GM19035 (cell line): ENCODE measurements at regions not wholly inside any gene's neighbourhood (a gene's known extent, or its start where the extent isn't known, plus 50 kb on each side); places are given as distances from the start of the nearest gene placed in this dataset.

Experiments
- ATAC-seq: cut with Tn5 transposase; IDR thresholded peaks from one replicate; pipeline ENCODE4 v1.9.1; 2021; ENCODE audit not compliant: unreplicated experiment

DNA sequence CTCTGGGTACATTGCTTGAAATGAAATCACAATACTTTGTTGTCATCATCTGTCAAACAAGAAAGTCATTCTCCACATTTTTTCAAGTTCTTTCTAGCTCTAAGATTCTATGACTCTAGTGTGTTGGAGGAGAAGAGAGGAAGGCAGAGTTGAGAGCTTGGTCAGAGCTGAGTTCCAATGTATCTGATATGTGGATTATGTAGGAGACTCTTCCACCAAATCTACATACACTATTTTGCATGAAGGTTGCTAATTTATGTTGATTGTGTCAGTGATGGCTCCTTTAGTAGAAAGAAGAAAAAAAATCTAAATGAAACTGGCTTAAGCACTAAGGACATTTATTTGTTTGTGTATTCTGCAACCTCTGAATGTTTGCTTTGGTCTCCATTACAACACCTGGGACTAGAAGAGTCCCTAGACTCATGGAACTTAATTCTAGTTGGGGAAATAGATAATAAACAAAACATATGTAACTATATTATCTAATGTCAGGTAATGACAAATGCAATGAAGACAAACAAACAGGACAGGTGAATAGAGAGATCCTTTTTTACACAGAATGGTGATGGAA lies 691.9 kb downstream of the UQCRFS1 start:
- no peak for ATAC-seq

- no peak for ATAC-seq
Observed at GRCh38 chr19:28519952-28520861, 692.7 kb downstream of the UQCRFS1 start.

- ATAC-seq = no peak
Observed at GRCh38 chr19:28519218-28519779, 693.7 kb downstream of the UQCRFS1 start.

GRCh38 chr19:28516415-28516872 lies 696.5 kb downstream of the UQCRFS1 start:
- no peak for ATAC-seq

DNA sequence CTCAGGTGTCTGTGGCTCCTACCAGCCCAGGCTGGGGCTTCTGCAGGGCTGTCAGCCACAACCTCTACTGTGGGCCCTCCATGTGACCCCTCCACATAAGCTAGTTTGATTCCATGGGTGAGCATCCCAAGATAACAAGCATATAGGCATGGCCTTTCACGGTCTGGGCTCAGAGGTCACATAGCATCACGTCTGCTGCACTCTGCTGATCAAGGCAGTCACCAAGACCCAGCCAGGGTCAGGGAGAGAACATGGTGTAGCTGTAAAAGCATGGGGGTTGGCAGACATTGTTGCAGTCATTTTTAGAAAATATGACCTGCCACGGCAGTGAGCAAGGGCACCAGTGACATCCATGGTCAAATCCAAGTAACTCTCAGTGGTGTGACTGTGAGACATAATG lies 698.8 kb downstream of the UQCRFS1 start:
- no peak for ATAC-seq

DNA sequence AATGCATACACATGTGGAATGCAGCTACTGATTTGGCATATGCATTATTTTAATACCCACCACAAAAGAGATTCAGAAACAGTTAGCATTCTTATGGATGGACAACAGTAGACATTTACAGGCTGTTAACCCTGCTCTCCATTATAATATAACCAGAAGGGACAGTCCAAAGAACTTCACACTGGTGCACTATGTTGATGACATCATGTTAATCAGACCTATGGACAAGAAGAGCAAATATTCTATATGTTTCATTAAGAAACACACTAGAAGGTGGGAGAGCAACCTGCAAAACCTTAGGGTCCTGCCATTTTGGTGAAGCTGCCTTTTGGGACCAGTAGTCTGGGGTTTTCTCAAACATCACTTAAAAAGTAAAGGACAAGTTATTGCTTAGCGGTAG lies 701.3 kb downstream of the UQCRFS1 start:
- ATAC-seq = no peak

DNA sequence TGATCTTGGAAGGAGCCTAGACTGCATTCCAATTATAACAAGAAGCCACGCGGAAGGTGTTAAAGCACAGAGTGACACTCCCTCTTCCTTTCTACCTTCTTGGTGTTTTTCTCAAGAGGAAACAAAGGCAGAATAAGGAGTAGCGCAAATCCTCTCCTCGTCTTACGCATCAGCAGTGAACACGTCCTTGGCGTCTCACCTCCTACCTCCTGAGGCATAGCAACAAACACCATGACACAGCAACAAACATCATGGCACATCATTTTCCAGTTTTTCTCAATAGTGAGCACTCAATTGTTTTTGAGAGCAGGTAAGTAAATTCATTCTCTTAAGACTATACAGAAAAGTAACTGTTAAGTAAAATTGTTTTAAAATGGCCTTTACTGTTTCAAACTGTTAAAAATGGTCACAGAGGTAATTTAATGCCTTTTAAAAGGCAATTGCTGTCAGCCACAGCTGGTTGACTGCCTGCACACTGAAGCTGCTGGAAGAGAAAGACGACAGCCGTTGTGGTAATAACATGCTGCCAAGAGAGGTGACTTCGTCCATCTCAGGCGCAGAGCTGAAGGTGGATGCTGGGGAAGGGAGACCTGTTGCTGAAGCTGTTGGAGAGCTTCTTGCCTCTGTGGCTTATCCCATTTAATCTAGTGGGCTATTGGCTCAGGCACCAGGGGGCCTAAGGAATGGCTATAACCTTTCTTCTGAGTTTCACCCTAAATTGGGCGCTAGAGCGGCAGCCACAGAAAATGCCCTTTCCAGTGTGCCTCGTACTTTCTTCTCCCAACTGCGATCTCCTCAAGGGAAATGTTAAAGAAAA lies 703.7 kb downstream of the UQCRFS1 start:
- no peak for ATAC-seq

DNA sequence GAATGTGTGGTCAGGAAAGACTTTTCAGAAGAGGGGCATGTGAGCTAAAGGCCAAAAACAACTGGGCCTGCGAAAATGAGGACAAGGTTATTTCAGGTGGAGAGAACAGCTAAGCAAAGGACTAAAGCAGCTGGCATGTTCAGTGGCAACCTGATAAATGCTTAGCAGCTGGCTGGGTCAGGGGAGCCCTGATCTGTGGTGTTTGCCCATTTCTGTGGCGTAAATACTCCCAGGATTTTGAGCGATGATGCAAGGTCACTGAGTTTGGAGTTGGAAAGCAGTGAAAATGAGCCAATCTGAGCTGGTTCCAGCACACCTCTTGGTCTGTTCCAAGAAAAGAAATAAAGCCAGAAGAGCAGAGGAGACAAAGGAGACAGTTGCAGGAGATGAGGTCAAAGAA lies 704.3 kb downstream of the UQCRFS1 start:
- no peak for ATAC-seq

DNA sequence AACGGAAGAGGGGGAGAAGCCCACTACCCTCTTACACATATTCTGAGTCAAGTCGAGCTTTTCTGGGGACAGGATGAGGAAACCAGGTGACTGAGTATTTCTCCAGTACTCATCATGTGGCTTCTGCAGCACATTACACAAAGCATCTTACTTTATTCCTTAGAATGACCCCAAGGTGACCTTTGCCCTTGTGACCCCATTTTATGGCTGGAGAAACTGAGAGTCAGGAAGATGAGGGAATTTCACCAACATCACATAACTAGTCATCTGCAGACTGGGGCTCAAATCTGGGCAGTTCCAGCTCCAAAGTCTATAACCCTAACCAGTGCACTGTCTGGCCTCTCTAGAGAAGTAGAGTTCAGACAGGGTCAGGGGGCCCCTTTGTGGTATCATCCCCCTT lies 707.0 kb downstream of the UQCRFS1 start:
- ATAC-seq = no peak

DNA sequence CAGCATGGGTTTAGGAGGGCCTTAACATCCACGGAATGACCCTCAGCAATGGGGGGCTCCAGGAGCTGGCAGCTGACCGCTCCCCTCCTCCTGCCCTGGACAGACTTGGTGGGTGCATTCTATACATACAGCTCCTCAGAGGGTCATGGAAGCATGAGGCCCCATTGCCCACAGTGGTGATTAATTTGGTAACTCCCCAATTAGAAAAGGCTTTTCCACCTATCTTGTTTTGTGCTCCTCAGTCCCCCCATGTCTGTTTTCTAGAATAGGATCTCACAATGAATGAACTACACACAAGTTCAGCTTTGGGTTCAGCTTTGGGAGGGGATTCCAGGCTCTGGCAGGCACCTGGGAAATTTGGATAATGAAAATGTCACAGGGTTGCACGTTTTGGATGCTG lies 707.8 kb downstream of the UQCRFS1 start:
- no peak for ATAC-seq

DNA sequence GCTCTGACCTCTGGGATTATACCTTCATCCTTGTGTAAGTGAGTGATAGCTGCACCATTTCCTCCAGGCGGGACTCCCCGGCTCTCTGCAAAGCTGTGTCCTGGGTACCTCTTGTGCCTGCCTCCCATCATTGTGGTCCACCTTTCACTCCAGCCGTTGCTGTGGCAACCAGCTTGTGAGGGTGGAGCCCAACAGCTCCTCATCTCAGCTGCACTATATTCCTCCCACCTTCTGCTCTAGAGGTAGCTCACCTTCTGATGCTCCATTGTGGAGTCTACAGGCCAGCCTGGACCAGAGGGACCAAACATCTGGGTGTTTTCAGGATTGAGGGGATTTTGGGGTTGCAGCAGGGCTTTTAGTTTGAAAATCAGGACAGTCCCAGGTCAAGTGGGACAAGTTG lies 708.2 kb downstream of the UQCRFS1 start:
- no peak for ATAC-seq

GRCh38 chr19:28504139-28504538 lies 708.8 kb downstream of the UQCRFS1 start:
- ATAC-seq = no peak

DNA sequence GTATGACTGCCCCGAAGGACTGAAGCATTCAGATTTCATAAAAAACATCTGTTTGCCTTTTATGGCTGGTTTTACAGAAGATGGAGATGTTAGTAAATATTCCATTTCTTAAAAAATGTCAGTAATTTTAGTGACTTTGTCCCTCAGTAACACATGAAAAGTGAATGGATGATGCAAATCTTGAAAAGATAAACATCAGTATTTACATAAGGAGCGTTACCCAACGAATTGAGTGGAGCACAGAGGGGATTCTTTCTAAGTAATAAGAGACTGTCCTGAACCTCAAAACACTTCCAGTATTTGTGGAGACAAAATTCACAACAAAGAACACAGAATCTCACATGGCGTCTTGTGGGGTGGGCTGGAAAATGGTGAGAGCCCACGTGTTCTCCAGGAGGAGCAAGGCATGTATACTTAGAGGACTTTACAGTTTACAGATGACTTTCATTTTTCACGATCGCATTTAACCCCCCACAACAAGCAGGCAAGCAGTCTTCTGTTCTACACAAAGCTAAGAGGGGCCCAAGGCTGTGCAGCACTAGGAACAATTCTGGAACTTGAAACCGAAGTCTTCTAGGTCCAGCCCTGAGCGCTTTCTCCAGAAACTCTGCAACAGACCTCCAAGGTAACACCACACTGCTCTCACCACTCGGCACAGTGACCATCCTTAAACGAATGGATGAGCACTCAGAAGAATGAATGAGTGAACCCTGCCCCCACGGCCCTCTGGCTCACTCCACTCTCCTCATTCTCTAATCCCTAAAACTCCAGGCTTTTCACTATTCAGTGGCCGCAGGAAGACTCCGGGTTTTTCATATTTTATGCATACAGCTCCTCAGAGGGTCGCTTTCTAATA lies 709.8 kb downstream of the UQCRFS1 start:
- ATAC-seq = no peak

- ATAC-seq = no peak
Observed at GRCh38 chr19:28501976-28502375, 711.0 kb downstream of the UQCRFS1 start.

DNA sequence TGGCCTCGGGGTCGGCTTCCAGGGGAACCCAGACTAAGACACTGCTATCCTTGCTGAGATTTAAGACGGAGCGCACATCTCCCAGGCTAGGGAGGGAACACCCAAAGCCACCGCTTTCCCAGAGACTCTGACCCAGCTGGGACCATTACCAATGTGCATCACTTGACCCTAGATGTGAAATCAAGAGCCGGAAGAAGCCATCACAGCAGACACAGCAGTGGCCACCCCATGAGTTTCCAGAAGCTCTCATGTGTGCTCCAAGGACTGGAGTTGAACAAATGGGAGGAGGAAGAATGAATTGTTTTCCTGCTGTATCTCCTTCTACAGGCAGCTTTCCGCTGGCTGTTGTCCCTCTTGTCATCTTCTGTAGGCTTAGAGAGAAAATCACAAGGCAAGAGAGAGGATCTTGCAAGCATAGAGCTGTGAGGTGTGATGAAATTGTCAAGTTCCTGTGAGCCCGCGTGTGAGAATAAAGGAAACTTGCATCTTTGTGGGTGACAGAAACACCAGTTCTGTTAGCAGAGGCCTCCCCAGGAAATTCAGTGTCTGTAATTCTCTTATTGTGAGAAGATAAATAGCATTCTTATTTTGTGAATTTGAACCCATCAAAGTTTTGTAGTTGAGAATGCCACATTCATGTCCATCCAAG lies 711.8 kb downstream of the UQCRFS1 start:
- no peak for ATAC-seq

GRCh38 chr19:28500296-28500695 lies 712.7 kb downstream of the UQCRFS1 start:
- ATAC-seq = no peak

- no peak for ATAC-seq
Observed at GRCh38 chr19:28498404-28498976, 714.5 kb downstream of the UQCRFS1 start.

DNA sequence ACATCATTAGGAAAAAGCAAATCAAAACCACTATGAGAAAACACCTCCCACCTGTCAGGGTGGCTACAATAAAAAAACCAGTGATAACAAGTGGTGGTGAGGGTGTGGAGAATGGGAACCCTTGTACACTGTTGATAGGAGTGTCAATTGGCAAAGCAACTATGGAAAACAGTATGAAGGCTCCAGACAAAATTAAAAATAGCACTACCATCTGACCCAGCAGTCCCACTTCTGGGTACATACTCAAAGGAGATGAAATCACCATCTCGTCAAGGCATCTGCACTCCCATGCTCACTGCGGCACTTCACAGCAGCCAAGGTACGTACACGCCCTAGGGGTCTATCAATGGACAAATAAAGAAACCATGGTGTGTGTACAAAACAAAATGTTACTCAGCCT lies 715.1 kb downstream of the UQCRFS1 start:
- ATAC-seq = no peak

DNA sequence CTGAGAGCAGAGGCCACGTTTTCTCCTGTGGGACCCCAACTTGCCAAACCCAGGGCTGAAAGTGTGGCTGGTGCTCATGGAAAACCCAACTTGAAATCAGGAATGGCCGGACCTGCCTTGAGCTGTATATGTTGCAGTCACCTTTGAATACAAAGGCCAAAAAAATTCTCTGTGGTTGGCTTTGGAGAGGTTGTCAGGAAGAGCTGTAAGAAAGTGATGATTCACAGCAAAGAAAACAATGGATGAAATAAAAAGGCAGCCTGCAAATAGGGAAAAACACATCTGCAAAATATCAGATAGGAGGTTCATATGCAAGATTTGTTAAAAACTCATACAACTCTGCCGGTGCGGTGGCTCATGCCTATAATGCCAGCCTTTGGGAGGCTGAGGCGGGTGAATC lies 715.8 kb downstream of the UQCRFS1 start:
- ATAC-seq = no peak

- ATAC-seq = no peak
Observed at GRCh38 chr19:28495046-28495445, 717.9 kb downstream of the UQCRFS1 start.
